Psoas muscle (tissue), 7 donors: ENCODE measurements at regions not wholly inside any gene's neighbourhood (a gene's known extent, or its start where the extent isn't known, plus 50 kb on each side); places are given as distances from the start of the nearest gene placed in this dataset.

Experiments used
- ATAC-seq, 4 donors: fragments of 200-7000 bp; cut with Tn5 transposase; one replicate each; pipeline ENCODE4 v1.9.1; 2020; ENCODE audit warnings: moderate library complexity in 3 of 4, mild to moderate bottlenecking in 2 of 4
- DNase-seq, 2 donors: peaks; one replicate each; pipeline ENCODE4 v3.0.0-alpha.2; 2020
- H3K27ac ChIP-seq: fragments of 200-600 bp; one replicate; pipeline ENCODE4 v1.8.0; 2022
- H3K27me3 ChIP-seq, 3 donors: fragments of 200-600 bp in 1 of 3; one replicate each; pipeline versions ENCODE4 v1.6.1 to v1.8.0; 2013 to 2022; ENCODE audit warnings: low read length in 2 of 3, mild to moderate bottlenecking in 2 of 3, moderate library complexity in 1 of 3; ENCODE audit not compliant: insufficient read depth in 3 of 3
- H3K36me3 ChIP-seq, 2 donors: fragments of 200-600 bp in 1 of 2; one replicate each; pipeline versions ENCODE4 v1.6.1 to v1.8.0; 2013 to 2022; ENCODE audit warnings: low read depth in 1 of 2, mild to moderate bottlenecking in 1 of 2, moderate library complexity in 1 of 2; ENCODE audit not compliant: insufficient read depth in 1 of 2
- H3K4me1 ChIP-seq: fragments of 200-600 bp; one replicate; pipeline ENCODE4 v1.8.0; 2022
- H3K4me3 ChIP-seq: fragments of 200-600 bp; one replicate; pipeline ENCODE4 v1.8.0; 2022; ENCODE audit warnings: mild to moderate bottlenecking
- H3K9me3 ChIP-seq: fragments of 200-600 bp; one replicate; pipeline ENCODE4 v1.8.0; 2022
- WGBS, 3 donors: extraction: QIAGEN DNeasy Blood & Tissue Kit; methylation state at CpG; one replicate each; pipeline versions ENCODE4 v1.1.6 to v1.1.7; 2013; 5-methylcytosine and 5-hydroxymethylcytosine counted together
- intact Hi-C, 2 donors: fragments of 100-400 bp; cut with DNase I; formaldehyde crosslinking; loops; one replicate each; pipeline versions ENCODE4 v1.11.0 to v1.14.2; 2022
- TF ChIP-seq, protein P1 (sequence below): fragments of 200-600 bp; IDR thresholded peaks from one replicate; pipeline ENCODE4 v1.8.0; 2022; ENCODE audit warnings: antibody characterized with exemption
- donor health status: healthy with polysubstance abuse.
- donor health status: DM: no; HTN: no; CAD: no; lungs with moderate emphysema.
- donor health status: Bipolar disorder and iron deficiency.
- donor health status: healthy.
- donor health status: DM: yes; HTN: yes; CAD: no.
- donor health status: DM: no; HTN: no; CAD: no.
- donor health status: DM: yes; HTN: yes; CAD: no.

GRCh38 chr13:76131551-76131950 lies 495.4 kb downstream of the LMO7 start:
- H3K27ac ChIP-seq = no peak overlapping the region
- no peak for DNase-seq
- no peaks in the 10 kb centered on the region for H3K27me3 ChIP-seq
- no peaks in the 10 kb centered on the region for H3K4me1 ChIP-seq
- 64 to 72% (median 64%) methylated on average over 7 of the region's 7 CpGs for WGBS, 3 donors
- H3K9me3 ChIP-seq = no peaks in the 10 kb centered on the region
- H3K4me3 ChIP-seq = no peak overlapping the region
- intact Hi-C loops = no loop called here
- TF ChIP-seq, protein P1, sequence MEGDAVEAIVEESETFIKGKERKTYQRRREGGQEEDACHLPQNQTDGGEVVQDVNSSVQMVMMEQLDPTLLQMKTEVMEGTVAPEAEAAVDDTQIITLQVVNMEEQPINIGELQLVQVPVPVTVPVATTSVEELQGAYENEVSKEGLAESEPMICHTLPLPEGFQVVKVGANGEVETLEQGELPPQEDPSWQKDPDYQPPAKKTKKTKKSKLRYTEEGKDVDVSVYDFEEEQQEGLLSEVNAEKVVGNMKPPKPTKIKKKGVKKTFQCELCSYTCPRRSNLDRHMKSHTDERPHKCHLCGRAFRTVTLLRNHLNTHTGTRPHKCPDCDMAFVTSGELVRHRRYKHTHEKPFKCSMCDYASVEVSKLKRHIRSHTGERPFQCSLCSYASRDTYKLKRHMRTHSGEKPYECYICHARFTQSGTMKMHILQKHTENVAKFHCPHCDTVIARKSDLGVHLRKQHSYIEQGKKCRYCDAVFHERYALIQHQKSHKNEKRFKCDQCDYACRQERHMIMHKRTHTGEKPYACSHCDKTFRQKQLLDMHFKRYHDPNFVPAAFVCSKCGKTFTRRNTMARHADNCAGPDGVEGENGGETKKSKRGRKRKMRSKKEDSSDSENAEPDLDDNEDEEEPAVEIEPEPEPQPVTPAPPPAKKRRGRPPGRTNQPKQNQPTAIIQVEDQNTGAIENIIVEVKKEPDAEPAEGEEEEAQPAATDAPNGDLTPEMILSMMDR = no peak
- ATAC-seq = no peak
- no peaks in the 10 kb centered on the region for H3K36me3 ChIP-seq

GRCh38 chr13:76129305-76130000 lies 493.3 kb downstream of the LMO7 start:
- WGBS, 3 donors = 20 to 25% (median 25%) methylated on average over 6 of the region's 6 CpGs
- H3K36me3 ChIP-seq = no peaks in the 10 kb centered on the region
- no peak overlapping the region for H3K4me3 ChIP-seq
- intact Hi-C loops = no loop called here
- no peaks in the 10 kb centered on the region for H3K9me3 ChIP-seq
- no peak for ATAC-seq
- no peak overlapping the region for H3K27ac ChIP-seq
- TF ChIP-seq, protein P1 = no peak
- H3K27me3 ChIP-seq = no peaks in the 10 kb centered on the region
- H3K4me1 ChIP-seq = no peaks in the 10 kb centered on the region
- DNase-seq = no peak

GRCh38 chr13:76127922-76128321 lies 491.8 kb downstream of the LMO7 start:
- intact Hi-C loops = no loop called here
- TF ChIP-seq, protein P1 = no peak
- no peaks in the 10 kb centered on the region for H3K36me3 ChIP-seq
- no peak overlapping the region for H3K27ac ChIP-seq
- no peaks in the 10 kb centered on the region for H3K27me3 ChIP-seq
- H3K9me3 ChIP-seq = peaks cover 7% of the 10 kb centered on the region
- ATAC-seq (no peak), DNase-seq (no peak)
- H3K4me3 ChIP-seq = no peak overlapping the region
- H3K4me1 ChIP-seq = no peaks in the 10 kb centered on the region

GRCh38 chr13:76123548-76123947 lies 487.4 kb downstream of the LMO7 start:
- no peak for DNase-seq
- ATAC-seq = no peak
- TF ChIP-seq, protein P1 = no peak
- Histone ChIP-seq H3K27me3 (no peaks in the 10 kb centered on the region), H3K27ac (no peak overlapping the region), H3K36me3 (no peaks in the 10 kb centered on the region), H3K4me3 (no peak overlapping the region), H3K9me3 (peaks cover 9% of the 10 kb centered on the region), H3K4me1 (no peaks in the 10 kb centered on the region)
- intact Hi-C loops = no loop called here

DNA sequence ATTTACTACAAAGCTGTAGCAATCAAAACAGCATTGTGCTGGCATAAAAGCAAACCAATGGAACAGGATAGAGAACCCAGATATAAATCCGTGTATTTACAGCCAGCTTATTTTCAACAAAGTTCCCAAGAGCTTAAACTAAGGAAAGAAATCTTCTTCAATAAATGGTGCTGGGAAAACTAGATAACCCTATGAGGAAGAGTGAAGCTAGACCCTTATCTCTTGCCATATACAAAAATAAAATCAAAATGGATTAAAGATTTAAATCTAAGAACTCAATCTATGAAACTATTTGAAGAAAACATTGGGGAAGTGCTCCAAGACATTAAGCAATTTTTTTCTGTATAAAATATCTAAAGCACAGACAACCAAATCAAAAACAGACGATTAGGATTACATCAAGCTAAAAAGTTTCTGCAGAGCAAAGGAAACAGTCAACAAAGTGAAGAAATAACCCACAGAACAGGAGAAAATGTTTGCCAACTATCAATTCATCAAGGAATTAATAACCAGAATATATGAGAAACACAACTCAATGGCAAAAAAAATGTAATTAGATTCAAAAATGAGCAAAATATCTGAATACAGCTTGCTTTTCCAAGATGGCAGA lies 480.7 kb downstream of the LMO7 start:
- no peaks in the 10 kb centered on the region for H3K9me3 ChIP-seq
- DNase-seq (no peak), ATAC-seq (no peak)
- no peak overlapping the region for H3K27ac ChIP-seq
- TF ChIP-seq, protein P1 = no peak
- 55 to 63% (median 56%) methylated on average over 2 of the region's 2 CpGs for WGBS, 3 donors
- no peaks in the 10 kb centered on the region for H3K4me1 ChIP-seq
- H3K36me3 ChIP-seq = no peaks in the 10 kb centered on the region
- intact Hi-C loops = no loop called here
- H3K4me3 ChIP-seq = no peak overlapping the region
- H3K27me3 ChIP-seq = no peaks in the 10 kb centered on the region
